ENCODE measurements at regions not wholly inside any gene's neighbourhood (a gene's known extent, or its start where the extent isn't known, plus 50 kb on each side); places are given as distances from the start of the nearest gene placed in this dataset.

DNA sequence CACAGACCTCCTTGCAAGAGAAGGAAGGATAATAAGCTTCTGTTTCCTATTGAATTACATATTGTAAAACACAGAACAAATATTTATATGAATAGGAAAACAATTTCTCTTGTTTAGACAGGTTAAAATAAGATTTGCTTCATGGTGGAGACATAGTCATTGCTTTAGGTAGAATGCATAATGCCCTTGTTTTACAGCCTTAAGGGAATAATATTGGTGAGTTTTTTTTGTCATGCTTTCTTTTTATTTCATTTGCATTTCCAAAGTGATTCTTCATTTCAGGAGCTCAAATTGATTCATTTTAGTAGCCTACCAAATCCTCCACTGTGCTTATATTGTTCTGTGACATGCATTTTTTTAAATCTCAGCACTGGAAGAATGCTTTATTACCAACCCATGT lies 690.7 kb downstream of the OLFM4 start:
- no peak for DNase-seq

DNA sequence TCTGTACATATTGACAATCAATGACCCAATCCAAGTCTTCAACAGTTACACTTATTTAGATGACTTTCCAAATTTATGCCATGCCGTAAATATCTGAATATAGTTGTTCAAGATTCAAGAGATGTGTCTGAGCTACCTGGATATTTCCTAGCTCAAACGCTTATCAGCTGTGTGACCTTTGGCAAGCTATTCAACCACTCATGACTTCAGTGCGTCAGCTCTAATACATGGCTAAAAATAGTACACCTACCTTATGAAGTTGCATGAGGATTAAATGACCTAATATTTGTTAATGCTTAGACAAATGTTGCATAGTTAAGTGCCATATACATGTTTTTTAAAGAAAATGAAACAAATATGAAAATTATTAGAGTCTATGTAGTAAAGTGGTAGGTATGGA lies 704.1 kb downstream of the OLFM4 start:
- DNase-seq, result no peak

DNA sequence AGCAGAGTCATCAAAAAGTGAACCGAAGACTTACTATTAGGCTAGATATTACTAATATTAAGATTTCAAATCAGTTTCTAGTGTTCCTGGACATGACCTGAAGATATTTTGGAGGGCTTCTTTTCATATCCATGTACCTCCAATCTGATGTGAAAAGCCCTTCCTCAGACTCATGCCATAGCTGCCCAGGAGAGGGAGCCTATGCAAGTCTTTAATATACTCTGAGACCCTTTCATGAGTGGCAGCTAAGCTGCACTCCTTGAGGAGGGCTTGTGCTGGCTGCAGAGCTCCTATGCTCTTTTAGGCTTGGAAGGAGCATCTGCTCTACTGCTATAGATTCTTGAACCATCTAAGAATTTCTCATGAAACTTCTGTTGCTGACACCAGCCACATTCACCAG lies 715.3 kb downstream of the OLFM4 start:
- DNase-seq, result no peak

DNA sequence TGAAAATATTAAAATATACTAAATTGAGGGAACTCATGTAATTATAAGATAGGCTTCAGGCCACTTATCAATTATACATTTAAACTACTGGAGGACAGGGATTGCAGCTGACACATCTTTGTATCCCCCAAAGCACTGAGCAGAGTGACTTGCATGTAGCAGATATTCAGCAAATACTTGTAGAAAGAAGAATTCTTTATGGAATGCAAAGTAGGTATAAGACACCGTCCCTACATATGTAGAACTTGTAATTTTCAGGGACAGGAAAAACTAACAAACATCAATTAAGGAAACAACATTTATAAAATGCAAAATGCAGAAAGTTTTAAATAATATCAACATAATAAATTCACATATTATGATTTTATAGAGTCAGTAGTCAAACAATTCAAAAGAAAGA lies 719.2 kb downstream of the OLFM4 start:
- no peak for DNase-seq

DNA sequence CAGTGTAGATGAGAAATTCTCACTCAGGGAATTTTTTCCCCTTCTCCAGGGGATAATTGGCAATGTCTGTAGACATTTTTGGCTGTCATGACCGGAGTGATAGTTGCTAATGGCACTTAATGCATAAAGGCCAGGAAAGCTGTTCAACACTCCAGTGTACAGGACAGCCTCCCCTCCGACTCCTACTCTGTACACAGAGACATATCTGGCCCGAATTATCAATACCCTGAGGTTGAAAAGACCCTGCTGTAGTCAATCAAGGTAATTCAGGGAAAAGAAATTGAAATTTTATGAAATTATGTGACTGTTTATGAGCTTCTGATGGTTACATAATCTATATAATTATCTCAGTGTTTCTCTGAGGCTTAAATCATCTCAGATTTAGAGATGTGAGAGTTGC lies 720.7 kb downstream of the OLFM4 start:
- no peak for DNase-seq

DNA sequence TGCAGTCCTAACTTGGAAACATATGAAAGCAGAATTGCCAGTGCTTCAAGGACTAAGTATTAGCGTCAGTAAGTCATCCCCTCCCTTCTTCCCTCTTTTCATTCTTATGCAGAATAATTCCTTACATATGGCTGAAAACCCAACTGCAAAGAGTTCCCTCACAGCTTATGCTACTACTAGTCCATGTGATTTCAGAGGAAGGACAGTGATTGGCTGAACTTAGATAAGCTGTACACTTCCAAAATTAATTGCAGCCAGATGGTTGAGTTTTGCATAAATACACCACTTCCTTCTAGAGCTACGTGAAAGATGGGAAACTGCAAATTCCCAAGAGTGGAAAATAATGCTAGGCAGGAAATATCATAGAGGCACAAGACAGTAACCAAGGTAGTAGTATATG lies 730.4 kb downstream of the OLFM4 start:
- no peak for DNase-seq

DNA sequence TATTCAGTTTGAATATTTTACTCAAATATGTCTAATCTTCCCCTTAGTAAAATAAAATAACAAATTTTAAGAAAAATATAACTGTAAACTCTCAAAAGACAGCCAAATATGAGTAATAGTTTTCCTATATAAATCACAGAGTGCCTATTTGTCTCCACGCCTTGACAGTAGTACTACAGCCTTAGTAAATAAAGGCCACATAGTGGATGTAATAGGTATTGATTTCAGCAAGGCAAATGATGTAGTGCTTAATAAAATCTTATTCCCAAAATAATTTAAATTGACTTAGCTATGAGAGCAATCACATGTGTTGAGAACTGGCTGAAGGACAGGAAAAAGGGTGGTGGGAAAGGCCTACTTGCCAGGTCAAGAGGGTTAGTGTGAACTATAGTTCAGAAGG lies 747.2 kb downstream of the OLFM4 start:
- no peak for DNase-seq

DNA sequence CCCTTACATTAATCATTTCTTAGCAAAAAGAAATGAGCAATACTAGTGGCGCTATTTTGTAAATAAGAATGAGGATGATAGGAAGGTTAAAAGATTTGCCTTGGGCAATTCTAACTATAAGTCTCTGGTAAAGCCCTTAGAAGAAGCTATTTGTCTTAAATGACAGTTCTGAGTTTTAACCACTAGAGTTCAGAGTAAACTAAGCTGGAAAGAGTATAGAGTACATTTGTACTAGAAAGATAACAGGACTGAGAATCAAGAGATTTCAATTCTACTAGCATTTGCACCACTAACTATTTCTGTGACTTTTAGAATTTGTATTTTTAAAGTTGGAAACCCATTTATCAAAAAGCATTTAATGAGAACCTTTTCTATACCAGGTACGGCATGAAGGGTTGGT lies 750.3 kb downstream of the OLFM4 start:
- no peak for DNase-seq

DNA sequence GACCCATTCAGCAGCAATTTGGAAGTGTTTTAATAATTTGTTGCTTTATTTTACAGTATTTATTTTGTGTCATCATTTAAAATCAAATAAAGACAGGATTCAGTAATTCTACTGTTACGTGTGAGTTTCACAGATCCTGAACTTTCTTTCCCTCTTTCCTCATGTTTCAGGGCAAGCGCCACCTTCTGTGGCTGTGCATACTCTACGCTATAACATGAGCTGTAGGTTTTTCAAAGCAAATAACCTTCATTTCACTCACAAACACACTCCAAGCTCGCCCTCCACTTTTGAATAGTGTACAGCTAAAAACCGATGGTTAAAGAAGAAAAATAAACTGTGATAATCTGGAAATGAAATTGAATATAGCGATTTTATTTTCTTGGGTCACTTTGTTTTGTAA lies 753.3 kb downstream of the OLFM4 start:
- DNase-seq, result no peak

DNA sequence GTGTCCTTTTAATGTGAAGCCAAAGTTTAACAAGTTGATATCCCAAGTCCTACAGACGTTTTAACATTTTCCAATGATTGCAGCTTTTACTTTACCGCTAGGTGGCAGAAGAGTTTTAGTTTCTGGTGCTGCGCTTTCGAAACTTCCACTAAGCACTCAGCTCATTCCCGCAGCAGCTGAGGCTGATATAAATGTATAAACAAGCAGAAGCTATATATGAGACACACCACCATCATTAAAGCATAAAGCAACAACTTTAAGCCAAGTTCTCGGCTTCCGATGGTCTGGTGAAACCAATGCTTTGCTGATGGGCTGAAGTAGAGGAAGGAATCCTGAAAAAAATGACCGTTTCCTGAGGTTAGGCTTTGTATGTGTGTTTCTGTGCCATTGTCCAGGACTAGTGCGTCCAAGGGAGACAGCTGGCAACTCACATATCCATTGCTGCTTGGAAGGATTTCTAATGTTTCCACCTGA lies 753.9 kb downstream of the OLFM4 start:
- peak; percentile 63 for DNase-seq

DNA sequence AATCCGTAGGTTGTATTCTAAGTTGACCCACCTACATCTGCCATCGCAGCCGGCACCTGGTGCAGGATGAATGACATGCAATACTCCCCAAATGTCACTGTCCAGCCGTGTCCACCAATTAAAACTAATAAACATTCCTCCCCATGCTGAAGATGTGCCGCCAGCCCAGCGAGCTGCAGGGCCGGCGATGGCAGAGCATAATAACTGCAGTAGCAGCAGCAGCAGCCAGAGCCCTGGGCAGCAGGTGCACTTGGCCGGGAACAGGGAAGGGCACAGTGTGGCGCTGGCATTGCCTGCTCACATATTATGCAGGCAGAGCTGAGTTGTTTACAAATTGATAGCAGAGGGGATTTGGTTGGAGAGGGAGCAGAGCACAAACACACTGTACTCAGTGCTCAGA lies 754.9 kb downstream of the OLFM4 start:
- DNase-seq, result no peak

DNA sequence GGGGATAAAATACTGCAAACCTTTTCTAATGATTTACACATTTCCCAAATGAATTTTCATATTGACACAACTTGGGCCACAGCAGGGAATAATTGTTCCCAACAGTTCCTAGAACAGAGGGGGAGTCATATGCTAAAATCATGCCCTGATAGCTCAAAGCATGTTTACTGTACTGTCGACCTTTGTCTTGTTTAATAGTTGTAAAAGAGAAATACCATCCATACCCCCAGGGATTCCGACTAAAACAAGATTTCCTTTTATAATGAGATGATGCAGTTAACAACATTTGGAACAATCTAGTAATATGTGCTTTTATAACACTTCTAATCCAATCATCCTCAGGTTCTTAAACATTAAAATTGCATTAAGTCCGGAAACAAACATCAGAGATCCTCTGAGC lies 759.7 kb downstream of the OLFM4 start:
- no peak for DNase-seq

DNA sequence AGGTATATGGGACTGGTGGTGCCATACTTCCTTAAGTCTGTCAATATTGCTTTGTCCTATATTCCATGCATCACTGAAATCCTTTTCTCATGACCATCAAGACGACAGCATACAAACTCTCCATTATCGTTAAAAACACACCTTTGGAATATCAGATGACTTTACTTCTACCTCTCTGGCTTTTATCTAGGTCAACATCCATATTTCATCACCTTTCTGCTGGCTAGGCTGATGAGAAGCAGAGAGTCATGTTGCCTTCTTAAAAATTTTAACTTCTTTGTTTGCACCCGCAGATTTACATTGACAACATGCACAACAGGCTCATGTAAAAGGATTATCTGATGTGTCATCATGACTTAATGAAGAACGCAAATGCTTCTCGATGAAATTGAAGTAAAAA lies 771.4 kb downstream of the OLFM4 start:
- no peak for DNase-seq

DNA sequence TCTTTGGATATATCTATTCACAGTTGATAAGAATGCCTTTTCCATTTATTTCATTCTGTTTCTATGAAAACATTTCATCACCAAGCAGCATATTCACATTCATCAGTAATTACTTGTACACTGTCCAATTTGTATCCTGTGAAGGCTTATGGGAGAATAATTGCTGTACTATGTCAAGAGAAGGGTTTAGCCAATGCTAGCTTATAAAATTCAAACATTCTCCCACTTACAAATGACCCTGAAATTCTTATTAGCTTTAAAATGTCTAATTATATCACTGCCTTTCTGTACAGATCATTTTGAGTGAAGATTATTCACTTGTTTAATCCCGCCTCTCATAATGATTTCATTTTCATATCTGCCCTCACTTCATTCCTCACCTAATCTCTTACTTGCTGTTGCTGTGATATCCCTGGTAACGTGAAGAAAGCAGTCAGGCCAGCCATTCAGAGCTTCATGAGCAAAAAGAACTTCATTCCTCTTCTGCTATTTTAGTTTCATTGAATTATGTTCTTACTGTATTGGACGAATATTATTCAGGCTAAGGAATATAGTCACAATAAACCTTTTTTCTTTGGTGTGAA lies 778.7 kb downstream of the OLFM4 start:
- DNase-seq, result no peak

DNA sequence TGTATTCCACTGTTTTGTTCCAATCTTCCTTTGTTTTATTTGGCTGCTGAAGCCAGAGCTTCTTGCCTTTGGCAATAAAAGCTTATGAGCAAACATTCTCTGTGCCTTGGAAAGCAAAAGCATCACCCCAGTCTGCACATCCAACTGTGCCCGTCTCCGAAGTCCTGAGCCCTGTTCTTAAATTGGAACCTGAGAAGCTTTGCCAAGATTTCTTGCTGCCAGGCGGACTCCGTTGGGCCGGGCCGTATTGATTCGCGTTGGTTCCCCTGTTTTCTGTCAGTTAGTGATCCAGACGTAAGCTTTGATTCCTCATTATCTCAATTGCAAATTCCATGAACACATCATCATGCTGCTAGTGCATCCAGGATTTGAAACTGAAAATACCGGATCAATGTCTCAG lies 793.0 kb downstream of the OLFM4 start:
- no peak for DNase-seq

DNA sequence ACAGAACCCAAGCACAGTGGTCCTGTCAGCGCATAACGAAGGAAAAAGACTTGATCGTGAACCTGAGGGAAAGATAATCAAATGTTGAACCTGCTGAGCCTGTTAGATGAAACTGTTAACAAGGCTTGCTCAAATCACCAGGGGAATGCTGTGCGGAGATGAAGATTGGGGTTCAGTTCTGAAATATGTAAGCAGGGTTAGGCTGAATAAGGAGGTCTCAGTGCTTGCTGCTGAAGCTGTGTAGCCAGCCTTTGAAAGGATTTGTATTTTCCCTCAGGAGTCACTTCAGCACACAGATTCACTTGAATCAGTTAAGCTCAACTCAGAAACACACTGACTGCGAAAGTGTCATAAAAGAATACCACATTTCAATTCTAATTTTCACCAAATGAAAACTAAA lies 793.5 kb downstream of the OLFM4 start:
- DNase-seq, result no peak

DNA sequence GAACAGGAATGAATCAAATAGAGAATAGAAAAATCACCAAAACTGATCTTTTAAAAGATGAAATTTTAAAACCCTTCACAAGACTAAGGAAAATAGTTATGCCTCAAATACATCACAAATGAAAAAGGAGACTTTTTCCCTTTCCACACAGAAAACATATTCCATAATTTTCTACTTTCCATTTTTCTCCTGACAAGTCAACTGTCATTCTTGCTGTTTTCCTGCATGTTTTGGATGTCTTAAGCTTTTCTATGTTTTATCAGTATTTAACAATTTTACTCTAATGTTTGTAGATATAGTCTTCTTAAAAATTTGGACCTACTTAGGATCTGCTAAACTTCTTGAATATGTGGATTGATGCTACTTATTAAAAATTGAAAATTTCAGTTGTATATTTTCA lies 810.8 kb downstream of the OLFM4 start:
- no peak for DNase-seq

DNA sequence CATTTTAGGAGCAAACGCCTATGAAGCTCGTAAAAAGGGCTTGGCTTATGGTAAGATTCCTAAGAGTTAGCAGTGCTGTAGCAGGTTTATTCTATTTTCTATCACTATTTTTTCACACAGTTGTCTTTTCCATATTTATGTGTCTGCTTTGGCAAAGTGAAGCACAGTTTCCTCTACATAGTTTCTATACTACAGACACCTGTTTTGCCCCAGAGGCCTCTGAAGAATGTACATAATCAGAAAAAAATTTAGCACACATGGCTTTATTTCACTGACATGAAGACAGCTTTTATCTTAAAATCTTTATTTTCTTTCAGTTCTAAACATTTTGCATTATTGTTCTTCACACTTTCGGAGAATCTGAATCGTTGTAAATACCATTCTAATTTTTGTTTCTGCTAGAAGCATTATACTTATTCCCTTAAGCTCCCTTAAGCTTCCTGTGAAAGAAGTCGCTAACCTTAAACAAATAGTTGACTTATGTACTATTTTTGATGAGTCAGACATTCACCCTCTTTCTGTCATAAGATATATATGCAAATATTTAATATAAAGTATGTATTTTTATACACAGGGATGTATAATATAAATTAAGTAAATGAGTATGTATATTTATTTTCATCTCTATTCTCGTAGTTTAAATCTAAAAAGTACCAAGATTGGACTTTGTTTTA lies 816.0 kb downstream of the OLFM4 start:
- DNase-seq, result no peak

DNA sequence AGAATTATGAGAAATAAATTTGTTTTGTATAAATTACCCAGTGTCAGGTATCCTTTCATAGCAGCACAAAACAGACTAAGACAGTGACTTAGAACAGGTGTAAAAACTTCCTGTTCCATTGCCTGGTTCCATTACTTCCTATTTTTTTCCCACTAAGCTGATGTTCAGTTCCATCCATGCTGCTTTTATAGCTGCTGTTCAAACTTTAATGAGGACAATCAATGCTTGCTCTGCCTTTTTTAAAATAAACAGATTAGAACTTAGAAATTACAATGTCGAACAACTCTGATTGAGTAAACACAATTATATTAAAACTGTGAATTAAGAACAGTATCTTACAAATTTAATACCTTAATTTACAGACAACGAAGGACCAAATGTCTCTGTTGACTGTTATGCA lies 818.9 kb downstream of the OLFM4 start:
- DNase-seq, result no peak

DNA sequence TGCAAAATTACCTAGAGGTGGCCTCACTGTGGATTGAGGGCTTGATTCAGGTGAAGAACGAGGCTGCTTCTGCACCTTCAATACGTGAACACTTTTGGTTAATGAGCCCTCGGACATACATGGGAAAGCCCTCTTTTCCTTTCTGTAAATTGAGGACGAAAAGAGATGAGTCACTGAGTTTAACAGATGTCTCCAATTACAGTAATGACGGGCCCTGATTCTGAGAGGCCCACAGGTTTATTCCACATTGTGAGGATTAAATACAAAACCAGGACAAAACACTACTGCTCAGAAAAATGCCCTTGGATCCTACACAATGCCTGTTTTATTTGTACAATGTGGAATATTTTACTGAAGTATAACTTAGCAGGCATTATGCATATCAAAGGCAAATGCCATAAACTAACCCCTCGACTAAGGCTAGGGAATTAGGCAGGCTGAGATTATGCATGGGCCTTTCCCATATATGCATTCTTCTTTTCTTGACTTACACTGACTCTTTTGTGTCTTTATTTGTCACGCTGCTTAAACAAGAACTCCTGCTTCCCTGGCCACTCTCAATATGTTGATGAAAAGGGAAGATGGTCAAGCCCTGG lies 819.9 kb downstream of the OLFM4 start:
- no peak for DNase-seq

DNA sequence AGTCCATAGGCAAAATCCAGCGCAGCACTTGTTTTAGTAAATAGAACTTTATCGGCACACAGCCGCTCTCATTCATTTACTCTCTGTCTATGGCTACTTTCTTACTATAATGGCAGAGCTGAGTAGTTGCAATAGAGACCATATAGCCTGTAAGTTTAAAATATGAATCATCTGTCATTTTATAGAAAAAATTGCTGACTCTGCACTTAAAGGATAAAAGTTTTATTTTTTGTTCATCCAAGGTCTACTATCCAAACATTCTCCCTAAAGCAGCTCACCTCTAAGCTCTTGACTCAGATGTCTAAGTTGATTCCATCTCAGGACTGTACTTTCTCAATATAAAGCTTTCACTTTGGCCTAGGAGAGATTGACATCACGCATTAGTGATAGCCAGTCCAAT lies 825.7 kb downstream of the OLFM4 start:
- no peak for DNase-seq

DNA sequence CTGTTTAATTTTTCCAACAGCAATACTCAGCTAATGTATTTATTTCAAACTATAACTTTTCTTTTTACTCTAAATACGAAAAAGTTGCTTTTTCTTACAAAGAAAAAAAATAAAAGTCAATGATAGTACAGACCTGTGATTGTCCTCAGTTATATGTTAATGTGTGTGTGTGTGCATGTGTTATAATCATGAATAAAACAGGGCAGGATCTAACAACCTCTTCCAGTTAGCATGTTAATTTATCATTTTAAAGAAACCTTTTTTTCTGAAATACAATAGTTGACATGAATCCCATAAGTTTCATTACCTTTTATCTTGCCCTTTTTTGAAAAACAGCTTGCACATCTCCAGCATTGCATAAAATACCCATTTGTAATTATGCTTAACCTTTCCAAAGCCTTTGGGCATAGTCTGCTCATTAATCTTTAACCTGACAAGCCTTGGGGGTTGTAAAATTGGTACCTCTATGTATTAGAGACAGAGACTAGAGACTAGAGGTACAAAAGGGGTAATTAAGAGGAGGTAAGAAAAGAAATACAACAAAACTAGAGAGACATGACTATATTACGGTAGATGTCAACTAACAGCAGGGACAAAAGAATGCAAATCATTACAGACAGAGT lies 828.1 kb downstream of the OLFM4 start:
- DNase-seq, result no peak

DNA sequence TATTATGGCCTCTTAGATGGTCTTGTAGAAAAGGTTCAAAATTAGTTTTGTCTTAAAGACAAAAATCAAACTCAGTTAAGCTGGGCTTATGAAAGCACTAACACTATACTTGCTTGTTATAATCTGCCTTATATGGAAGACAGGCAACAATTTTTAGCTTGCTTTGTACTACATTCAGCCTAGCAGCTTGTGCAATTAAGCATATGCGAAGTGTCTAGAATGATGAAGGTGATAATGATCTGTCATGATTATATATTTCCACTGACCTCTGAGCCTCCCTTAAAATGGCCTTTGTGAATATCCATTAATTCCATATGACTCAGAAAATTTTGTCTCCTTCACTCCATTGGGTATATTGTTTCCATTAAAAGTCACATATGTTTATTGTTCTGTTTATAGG lies 834.9 kb downstream of the OLFM4 start:
- no peak for DNase-seq

DNA sequence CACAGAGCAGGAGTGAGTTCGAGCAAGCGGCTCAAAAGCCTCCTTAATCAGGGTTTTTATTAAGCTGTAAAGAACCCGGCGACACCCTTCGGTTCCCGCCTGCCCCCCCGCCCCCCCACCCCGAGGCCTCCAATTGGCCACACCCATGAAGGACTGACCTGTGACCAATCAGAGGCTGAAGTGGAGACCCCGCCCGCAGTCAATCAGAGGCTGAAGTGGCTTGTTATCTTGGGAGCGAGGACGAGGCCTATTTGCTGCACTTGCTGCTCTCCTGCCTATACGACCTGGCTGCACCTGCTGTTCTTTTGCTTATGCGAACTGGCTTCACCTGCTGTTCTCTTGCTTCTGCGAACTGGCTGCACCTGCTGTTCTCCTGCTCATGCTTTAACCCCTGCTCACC lies 844.9 kb downstream of the OLFM4 start:
- no peak for DNase-seq
